Colonic mucosa (tissue), 4 donors: ENCODE measurements at regions not wholly inside any gene's neighbourhood (a gene's known extent, or its start where the extent isn't known, plus 50 kb on each side); places are given as distances from the start of the nearest gene placed in this dataset.

Source experiments
- DNase-seq: peaks from one replicate; pipeline ENCODE4 v3.0.0-alpha.2; 2020
- H3K27ac ChIP-seq: fragments of 200-600 bp; one replicate; pipeline ENCODE4 v1.8.0; 2021
- H3K27me3 ChIP-seq: fragments of 200-600 bp; one replicate; pipeline ENCODE4 v1.8.0; 2021
- H3K36me3 ChIP-seq: fragments of 200-600 bp; one replicate; pipeline ENCODE4 v1.8.0; 2021
- H3K4me1 ChIP-seq: fragments of 200-600 bp; one replicate; pipeline ENCODE4 v1.8.0; 2021; ENCODE audit warnings: mild to moderate bottlenecking
- H3K4me3 ChIP-seq: fragments of 200-600 bp; one replicate; pipeline ENCODE4 v1.8.0; 2021
- H3K9ac ChIP-seq, 2 donors: one replicate each; pipeline ENCODE4 v1.7.0; 2013; ENCODE audit warnings: control low read depth in 2 of 2, low read depth in 2 of 2, low read length in 2 of 2
- H3K9me3 ChIP-seq: fragments of 200-600 bp; one replicate; pipeline ENCODE4 v1.8.0; 2021
- intact Hi-C: fragments of 100-400 bp; cut with DNase I; formaldehyde crosslinking; loops from one replicate; pipeline ENCODE4 v1.14.1; 2022
- TF ChIP-seq, protein P1 (sequence below): fragments of 200-600 bp; IDR thresholded peaks from one replicate; pipeline ENCODE4 v1.8.0; 2022; ENCODE audit warnings: antibody characterized with exemption, mild to moderate bottlenecking
- donor health status: healthy.
- donor health status: DM: no; HTN: no; CAD: no.
- donor health status: DM: no; HTN: no; CAD: no.

DNA sequence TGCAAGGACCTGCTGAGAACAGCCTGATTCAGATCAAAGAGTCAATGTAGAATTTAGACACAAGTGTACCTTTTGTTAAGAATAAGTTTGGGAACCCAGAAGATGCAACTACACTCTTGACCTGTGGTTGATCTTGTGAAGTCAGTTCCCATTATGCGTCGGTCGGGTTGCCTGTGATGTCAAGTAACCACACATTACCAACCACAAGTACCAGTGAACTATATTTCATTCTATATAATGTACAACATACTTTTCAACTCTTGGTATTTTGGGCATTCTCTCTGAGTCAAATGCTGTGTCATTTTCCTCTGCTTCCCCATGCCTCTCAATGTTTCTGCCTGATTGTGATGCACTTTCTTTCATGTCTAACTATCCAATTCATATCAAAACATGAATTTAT, 426.2 kb downstream of the ETV1 start:
- Histone ChIP-seq H3K27ac (no peak overlapping the region), H3K9ac (no peak overlapping the region), H3K4me3 (no peak overlapping the region), H3K36me3 (no peaks in the 10 kb centered on the region), H3K4me1 (no peaks in the 10 kb centered on the region), H3K27me3 (no peaks in the 10 kb centered on the region), H3K9me3 (no peaks in the 10 kb centered on the region)
- DNase-seq, result no peak
- intact Hi-C loops, result no loop called here
- TF ChIP-seq, protein P1, sequence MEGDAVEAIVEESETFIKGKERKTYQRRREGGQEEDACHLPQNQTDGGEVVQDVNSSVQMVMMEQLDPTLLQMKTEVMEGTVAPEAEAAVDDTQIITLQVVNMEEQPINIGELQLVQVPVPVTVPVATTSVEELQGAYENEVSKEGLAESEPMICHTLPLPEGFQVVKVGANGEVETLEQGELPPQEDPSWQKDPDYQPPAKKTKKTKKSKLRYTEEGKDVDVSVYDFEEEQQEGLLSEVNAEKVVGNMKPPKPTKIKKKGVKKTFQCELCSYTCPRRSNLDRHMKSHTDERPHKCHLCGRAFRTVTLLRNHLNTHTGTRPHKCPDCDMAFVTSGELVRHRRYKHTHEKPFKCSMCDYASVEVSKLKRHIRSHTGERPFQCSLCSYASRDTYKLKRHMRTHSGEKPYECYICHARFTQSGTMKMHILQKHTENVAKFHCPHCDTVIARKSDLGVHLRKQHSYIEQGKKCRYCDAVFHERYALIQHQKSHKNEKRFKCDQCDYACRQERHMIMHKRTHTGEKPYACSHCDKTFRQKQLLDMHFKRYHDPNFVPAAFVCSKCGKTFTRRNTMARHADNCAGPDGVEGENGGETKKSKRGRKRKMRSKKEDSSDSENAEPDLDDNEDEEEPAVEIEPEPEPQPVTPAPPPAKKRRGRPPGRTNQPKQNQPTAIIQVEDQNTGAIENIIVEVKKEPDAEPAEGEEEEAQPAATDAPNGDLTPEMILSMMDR, result no peak

- Histone ChIP-seq H3K9ac (no peak overlapping the region), H3K4me1 (no peaks in the 10 kb centered on the region), H3K27me3 (no peaks in the 10 kb centered on the region), H3K27ac (no peak overlapping the region), H3K4me3 (no peak overlapping the region), H3K9me3 (no peaks in the 10 kb centered on the region), H3K36me3 (no peaks in the 10 kb centered on the region)
- TF ChIP-seq, protein P1, result no peak
- no peak for DNase-seq
- intact Hi-C loops, result no loop called here
Observed at GRCh38 chr7:13563680-13564079, 425.8 kb downstream of the ETV1 start.

DNA sequence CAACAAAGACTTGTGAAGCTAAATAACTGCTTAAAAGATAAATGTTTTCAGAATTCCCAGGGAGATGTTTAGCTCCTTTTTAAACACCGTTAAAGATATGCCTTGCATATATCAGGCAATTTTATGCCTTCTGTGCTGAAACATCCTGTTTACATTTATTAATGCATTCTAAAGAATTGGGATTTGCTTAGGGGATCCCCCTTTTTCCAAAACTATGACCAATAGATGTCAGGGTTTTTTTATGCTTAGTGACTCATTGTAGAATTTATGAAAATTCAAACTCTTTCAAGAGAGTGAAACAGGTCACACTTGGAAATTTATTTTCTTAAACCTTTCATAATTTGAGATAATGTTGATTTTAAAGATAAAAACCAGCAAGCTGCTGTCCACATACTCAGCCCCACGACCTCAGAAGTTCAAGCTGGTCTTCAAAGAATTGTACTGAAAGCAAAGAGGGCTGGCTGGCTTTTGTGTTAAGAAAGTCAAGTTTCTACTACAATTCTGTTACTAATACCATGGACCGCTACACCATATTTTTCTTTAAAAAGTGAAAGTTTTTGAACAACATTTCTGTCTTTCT, 411.8 kb downstream of the ETV1 start:
- no peak overlapping the region for H3K27ac ChIP-seq
- no peaks in the 10 kb centered on the region for H3K27me3 ChIP-seq
- no peaks in the 10 kb centered on the region for H3K9me3 ChIP-seq
- H3K9ac ChIP-seq, result no peak overlapping the region
- no peak for DNase-seq
- no peak overlapping the region for H3K4me3 ChIP-seq
- intact Hi-C loops, result no loop called here
- TF ChIP-seq, protein P1, result no peak
- H3K36me3 ChIP-seq, result no peaks in the 10 kb centered on the region
- H3K4me1 ChIP-seq, result no peaks in the 10 kb centered on the region

- intact Hi-C loops, result no loop called here
- TF ChIP-seq, protein P1, result no peak
- no peaks in the 10 kb centered on the region for H3K9me3 ChIP-seq
- DNase-seq, result no peak
- H3K9ac ChIP-seq, result no peak overlapping the region
- H3K4me3 ChIP-seq, result no peak overlapping the region
- H3K27me3 ChIP-seq, result no peaks in the 10 kb centered on the region
- H3K4me1 ChIP-seq, result no peaks in the 10 kb centered on the region
- H3K27ac ChIP-seq, result no peak overlapping the region
- H3K36me3 ChIP-seq, result no peaks in the 10 kb centered on the region
Observed at GRCh38 chr7:13578294-13578693, 411.2 kb downstream of the ETV1 start.

DNA sequence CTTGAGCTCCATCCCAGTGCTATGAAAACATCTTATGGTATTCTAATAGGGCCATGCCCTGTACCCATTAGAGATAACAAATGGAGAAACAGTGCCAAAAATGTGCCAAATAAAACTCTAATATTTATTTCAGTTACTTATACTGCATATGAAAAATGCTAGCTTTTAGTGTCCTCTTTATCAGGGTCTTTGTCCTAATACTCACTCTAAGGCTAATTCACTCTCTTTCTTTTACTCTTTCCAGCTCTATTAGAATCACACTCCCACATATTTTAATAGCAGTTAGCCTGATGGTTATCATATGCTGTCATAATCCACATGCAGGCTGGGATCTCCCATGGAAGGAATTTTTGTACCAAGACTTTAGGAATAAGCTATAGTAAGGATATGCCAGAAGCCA, 408.4 kb downstream of the ETV1 start:
- H3K9me3 ChIP-seq, result no peaks in the 10 kb centered on the region
- H3K9ac ChIP-seq, result no peak overlapping the region
- no peaks in the 10 kb centered on the region for H3K27me3 ChIP-seq
- H3K4me3 ChIP-seq, result no peak overlapping the region
- intact Hi-C loops, result no loop called here
- DNase-seq, result no peak
- no peaks in the 10 kb centered on the region for H3K4me1 ChIP-seq
- H3K36me3 ChIP-seq, result no peaks in the 10 kb centered on the region
- TF ChIP-seq, protein P1, result no peak
- H3K27ac ChIP-seq, result no peak overlapping the region
